ENCODE measurements at regions not wholly inside any gene's neighbourhood (a gene's known extent, or its start where the extent isn't known, plus 50 kb on each side); places are given as distances from the start of the nearest gene placed in this dataset.

- TF ChIP-seq HNRNPH1 (optimal IDR thresholded peaks at IDR 0.05; ENCODE audit: low read depth, low read length), result no peak
- TF ChIP-seq BRCA1 (IDR thresholded peaks at IDR 0.05), result no peak
- no peak for TF ChIP-seq BRCA1 (CRISPR knock-in tag; IDR thresholded peaks at IDR 0.05)
- TF ChIP-seq TAF1 (IDR thresholded peaks at IDR 0.05; ENCODE audit: control insufficient read depth, extremely low read depth, insufficient read depth, low read length, severe bottlenecking), result no peak
- TF ChIP-seq LCOR (CRISPR knock-in tag; IDR thresholded peaks at IDR 0.05), result no peak
- TF ChIP-seq CTCF (IDR thresholded peaks at IDR 0.05 in 2 of 3, conservative IDR thresholded peaks at IDR 0.05 in 1 of 3; ENCODE audit: insufficient read depth in 2 of 3, low read depth in 1 of 3, low read length in 3 of 3), result no peak
- TF ChIP-seq EZH2 (IDR thresholded peaks at IDR 0.05; ENCODE audit: borderline replicate concordance, low read depth, low read length), result no peak
- no peak for TF ChIP-seq SP1 (CRISPR knock-in tag; IDR thresholded peaks at IDR 0.05)
- TF ChIP-seq PCBP1 (IDR thresholded peaks at IDR 0.05; ENCODE audit: low read depth, low read length, poor library complexity, severe bottlenecking), result no peak
- no peak for TF ChIP-seq ZNF77 (CRISPR knock-in tag; IDR thresholded peaks at IDR 0.05)
- TF ChIP-seq POU5F1 (IDR thresholded peaks at IDR 0.05; ENCODE audit: borderline replicate concordance, low read depth, low read length, partially characterized antibody), result no peak
- no peak for TF ChIP-seq MAX (CRISPR knock-in tag; IDR thresholded peaks at IDR 0.05)
These were observed 235.6 kb upstream of the EPHA4 start for GRCh38 chr2:221807706-221808105.

Measured in K562 (cell line).